Endothelial cell of umbilical vein (primary cell): ENCODE measurements at regions not wholly inside any gene's neighbourhood (a gene's known extent, or its start where the extent isn't known, plus 50 kb on each side); places are given as distances from the start of the nearest gene placed in this dataset.

Experiments
- BruUV-seq: library from RNA; stranded (reverse); fragments of 400-500 nt; replicated peaks from 2 replicates; lab custom pipeline; 2021; lab: Mats Ljungman, UMichigan
- CTCF ChIA-PET: fragments of 300-600, 350-600 bp; sonication (Branson Sonifier 250); formaldehyde crosslinking; loops from one replicate; lab custom pipeline; 2021; ENCODE audit warnings: antibody characterized with exemption, inconsistent platforms; lab: Charles Lee
- POLR2A ChIA-PET: fragments of 300-600, 350-600 bp; sonication (Branson Sonifier 250); formaldehyde crosslinking; loops from one replicate; lab custom pipeline; 2021; ENCODE audit warnings: antibody characterized with exemption, inconsistent platforms; lab: Charles Lee
- DNase-seq: peaks from one replicate; pipeline ENCODE4 v3.0.0-alpha.2; 2011; ENCODE audit warnings: low read depth, low spot score
- FAIRE-seq: peaks from 2 replicates; lab custom pipeline; 2011; peaks lifted over from hg19 to GRCh38; lab: Jason Lieb, UNC
- H2AFZ ChIP-seq: 2 replicates; pipeline ENCODE4 v1.6.0; 2012; ENCODE audit warnings: low read depth, low read length, control low read depth, inconsistent platforms
- H3K27ac ChIP-seq: 2 replicates; pipeline ENCODE4 v1.5.1; 2011; ENCODE audit warnings: low read depth, mild to moderate bottlenecking, control low read depth, low read length, moderate library complexity; ENCODE audit not compliant: insufficient read depth
- H3K27me3 ChIP-seq, 2 experiments: 2 replicates each; pipeline versions ENCODE4 v1.6.0 to v1.6.1; 2011; ENCODE audit warnings: low read length in 2 of 2, mixed read lengths in 1 of 2; ENCODE audit not compliant: control insufficient read depth in 2 of 2, insufficient read depth in 2 of 2
- H3K36me3 ChIP-seq, 2 experiments: 2 replicates in 1 of 2; 3 replicates in 1 of 2; pipeline ENCODE4 v1.5.1; 2011; ENCODE audit warnings: low read length in 2 of 2, mild to moderate bottlenecking in 1 of 2, moderate library complexity in 1 of 2; ENCODE audit not compliant: control insufficient read depth in 2 of 2, insufficient read depth in 2 of 2; ENCODE audit errors: extremely low read depth in 1 of 2
- H3K4me1 ChIP-seq: 3 replicates; pipeline ENCODE4 v1.5.1; 2011; ENCODE audit warnings: mild to moderate bottlenecking, low read length; ENCODE audit not compliant: control insufficient read depth, insufficient read depth; ENCODE audit errors: extremely low read depth
- H3K4me2 ChIP-seq: 2 replicates; pipeline ENCODE4 v1.6.1; 2011; ENCODE audit warnings: low read length, control low read depth, mixed read lengths; ENCODE audit not compliant: insufficient read depth
- H3K4me3 ChIP-seq, 3 experiments: fragments of 200-600 bp in 1 of 3; sonication (generic), shearing (Covaris generic) in 1 of 3; replicated peaks in 1 of 3; 2 replicates each; pipeline ENCODE4 v1.5.1; 2011 to 2016; ENCODE audit warnings: control low read depth in 3 of 3, low read length in 3 of 3, mild to moderate bottlenecking in 2 of 3, inconsistent platforms in 1 of 3, low read depth in 1 of 3, moderate library complexity in 1 of 3; ENCODE audit not compliant: insufficient read depth in 1 of 3
- H3K79me2 ChIP-seq: 2 replicates; pipeline ENCODE4 v1.6.0; 2012; ENCODE audit warnings: low read length, inconsistent platforms; ENCODE audit not compliant: control insufficient read depth, insufficient read depth
- H3K9ac ChIP-seq: replicated peaks from 2 replicates; pipeline ENCODE3; 2011; ENCODE audit warnings: low read length, control low read depth; ENCODE audit not compliant: insufficient read depth; ENCODE audit errors: extremely low read depth
- H3K9me1 ChIP-seq: replicated peaks from 3 replicates; pipeline ENCODE4 v1.6.0; 2011; ENCODE audit warnings: mild to moderate bottlenecking, low read length; ENCODE audit not compliant: control insufficient read depth, insufficient read depth; ENCODE audit errors: extremely low read depth
- H3K9me3 ChIP-seq: replicated peaks from 2 replicates; pipeline ENCODE4 v1.5.1; 2012; ENCODE audit warnings: low read length, inconsistent platforms; ENCODE audit not compliant: control insufficient read depth, insufficient read depth
- H4K20me1 ChIP-seq: replicated peaks from 2 replicates; pipeline ENCODE3; 2011; ENCODE audit warnings: mild to moderate bottlenecking, low read length; ENCODE audit not compliant: control insufficient read depth, insufficient read depth; ENCODE audit errors: extremely low read depth
- EZH2 ChIP-seq: IDR thresholded peaks from 2 replicates; pipeline ENCODE4 v1.6.1; 2012; ENCODE audit warnings: borderline replicate concordance, low read depth, mild to moderate bottlenecking, moderate library complexity, low read length, inconsistent platforms; ENCODE audit not compliant: severe bottlenecking
- POLR2A ChIP-seq: IDR thresholded peaks from 2 replicates; pipeline ENCODE4 v1.6.1; 2012; ENCODE audit warnings: low read depth, mild to moderate bottlenecking, control low read depth, low read length
- POLR2AphosphoS5 ChIP-seq: IDR thresholded peaks from 2 replicates; pipeline ENCODE4 v1.6.1; 2012; ENCODE audit warnings: low read depth, mild to moderate bottlenecking, control low read depth, low read length, moderate library complexity; ENCODE audit not compliant: insufficient read depth
- dilution Hi-C: fragments of 300-500 bp; cut with MboI; formaldehyde crosslinking; loops from one replicate; pipeline ENCODE4 v1.15.0; 2019; ENCODE audit warnings: low sequenced_read_pairs; ENCODE audit not compliant: extremely low pct_ligation_motif_present
- intact Hi-C: fragments of 100-400 bp; cut with micrococcal nuclease; formaldehyde crosslinking; loops from one replicate; pipeline ENCODE4 v1.10.0; 2022
- TF ChIP-seq, protein P1 (sequence below): IDR thresholded peaks from 2 replicates; pipeline ENCODE4 v1.6.1; 2011; ENCODE audit not compliant: insufficient read depth, insufficient read length

GRCh38 chr1:143689781-143690180, 282.0 kb downstream of the FAM72C start:
- no peaks in the 10 kb centered on the region for H3K4me1 ChIP-seq
- H2AFZ ChIP-seq = no peak overlapping the region
- DNase-seq = no peak
- H3K79me2 ChIP-seq = no peaks in the 10 kb centered on the region
- intact Hi-C loops (no loop called here), dilution Hi-C loops (no loop called here)
- no peaks in the 10 kb centered on the region for H3K36me3 ChIP-seq
- ChIA-PET CTCF (no interaction called here), POLR2A (no interaction called here)
- no peak for FAIRE-seq
- no peaks in the 10 kb centered on the region for H3K9me1 ChIP-seq
- TF ChIP-seq EZH2 (no peak), POLR2AphosphoS5 (no peak)
- TF ChIP-seq, protein P1, sequence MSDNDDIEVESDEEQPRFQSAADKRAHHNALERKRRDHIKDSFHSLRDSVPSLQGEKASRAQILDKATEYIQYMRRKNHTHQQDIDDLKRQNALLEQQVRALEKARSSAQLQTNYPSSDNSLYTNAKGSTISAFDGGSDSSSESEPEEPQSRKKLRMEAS = no peak
- no peak overlapping the region for H3K4me3 ChIP-seq
- no peaks in the 10 kb centered on the region for H4K20me1 ChIP-seq
- H3K9ac ChIP-seq = no peak overlapping the region
- no peaks in the 10 kb centered on the region for H3K27me3 ChIP-seq
- H3K4me2 ChIP-seq = no peak overlapping the region
- no peak overlapping the region for H3K27ac ChIP-seq
- no peaks in the 10 kb centered on the region for H3K9me3 ChIP-seq
- no TSS peak for BruUV-seq

- Histone ChIP-seq H3K79me2 (no peaks in the 10 kb centered on the region), H3K27me3 (no peaks in the 10 kb centered on the region), H3K9ac (no peak overlapping the region), H3K4me2 (no peak overlapping the region), H3K4me1 (no peaks in the 10 kb centered on the region), H3K36me3 (no peaks in the 10 kb centered on the region), H3K9me1 (no peaks in the 10 kb centered on the region), H3K4me3 (no peak overlapping the region), H3K27ac (no peak overlapping the region), H3K9me3 (no peaks in the 10 kb centered on the region), H4K20me1 (no peaks in the 10 kb centered on the region), H2AFZ (no peak overlapping the region)
- ChIA-PET CTCF (no interaction called here), POLR2A (no interaction called here)
- TF ChIP-seq EZH2 (no peak), POLR2A (no peak)
- TF ChIP-seq, protein P1 = no peak
- dilution Hi-C loops = no loop called here
- no TSS peak for BruUV-seq
- DNase-seq (no peak), FAIRE-seq (no peak)
- intact Hi-C loops = no loop called here
Measured at GRCh38 chr1:143680304-143680703, 291.5 kb downstream of the FAM72C start.
